Erythroblast (primary cell): ENCODE measurements at regions not wholly inside any gene's neighbourhood (a gene's known extent, or its start where the extent isn't known, plus 50 kb on each side); places are given as distances from the start of the nearest gene placed in this dataset.

Source experiments
- GATA1 ChIP-seq: IDR thresholded peaks from 2 replicates; pipeline ENCODE4 v1.6.1; 2011; ENCODE audit warnings: low read depth, mild to moderate bottlenecking, control low read depth, low read length, moderate library complexity
- POLR2A ChIP-seq: IDR thresholded peaks from 2 replicates; pipeline ENCODE4 v1.6.1; 2011; ENCODE audit warnings: mild to moderate bottlenecking, low read length

GRCh38 chr16:9334103-9334502 is 242.7 kb downstream of the HAPSTR1 start:
- TF ChIP-seq POLR2A, result no peak
- TF ChIP-seq GATA1, result no peak
